Thyroid gland (tissue), 4 donors: ENCODE measurements at regions not wholly inside any gene's neighbourhood (a gene's known extent, or its start where the extent isn't known, plus 50 kb on each side); places are given as distances from the start of the nearest gene placed in this dataset.

Source experiments
- POLR2A ChIP-seq, 2 donors: fragments of 450-650 bp; IDR thresholded peaks; one replicate each; pipeline ENCODE4 v1.6.1; 2017; ENCODE audit warnings: antibody characterized with exemption in 2 of 2, mild to moderate bottlenecking in 2 of 2, moderate library complexity in 1 of 2
- TF ChIP-seq, protein P1 (sequence below), 6 experiments: fragments of 200-600 bp in 3 of 6; fragments of 450-650 bp in 3 of 6; sonication (generic) in 3 of 6; IDR thresholded peaks; one replicate each; pipeline ENCODE4 v1.5.1; 2016 to 2019; ENCODE audit warnings: antibody characterized with exemption in 6 of 6, mild to moderate bottlenecking in 2 of 6, inconsistent platforms in 1 of 6, moderate library complexity in 1 of 6

DNA sequence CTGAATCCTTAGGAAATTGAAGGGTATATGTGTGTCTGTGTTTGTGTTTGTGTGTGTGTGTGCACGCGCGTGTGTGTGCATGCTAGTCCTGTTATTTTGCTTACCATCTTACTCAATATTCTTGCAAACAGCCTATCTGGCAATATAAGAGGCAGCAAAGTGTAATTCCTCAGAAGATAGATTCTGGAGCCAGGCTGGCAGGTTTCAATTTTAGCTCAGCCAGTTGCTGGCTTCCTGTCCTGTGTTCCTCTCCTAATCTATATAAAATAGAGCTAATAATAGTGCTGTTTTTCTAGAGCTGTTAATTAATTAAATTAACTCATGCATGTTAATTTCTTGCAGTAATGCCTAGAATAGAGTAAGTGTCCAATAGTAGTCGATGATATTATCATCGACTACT lies 256.2 kb downstream of the PIK3C3 start:
- TF ChIP-seq, protein P1, sequence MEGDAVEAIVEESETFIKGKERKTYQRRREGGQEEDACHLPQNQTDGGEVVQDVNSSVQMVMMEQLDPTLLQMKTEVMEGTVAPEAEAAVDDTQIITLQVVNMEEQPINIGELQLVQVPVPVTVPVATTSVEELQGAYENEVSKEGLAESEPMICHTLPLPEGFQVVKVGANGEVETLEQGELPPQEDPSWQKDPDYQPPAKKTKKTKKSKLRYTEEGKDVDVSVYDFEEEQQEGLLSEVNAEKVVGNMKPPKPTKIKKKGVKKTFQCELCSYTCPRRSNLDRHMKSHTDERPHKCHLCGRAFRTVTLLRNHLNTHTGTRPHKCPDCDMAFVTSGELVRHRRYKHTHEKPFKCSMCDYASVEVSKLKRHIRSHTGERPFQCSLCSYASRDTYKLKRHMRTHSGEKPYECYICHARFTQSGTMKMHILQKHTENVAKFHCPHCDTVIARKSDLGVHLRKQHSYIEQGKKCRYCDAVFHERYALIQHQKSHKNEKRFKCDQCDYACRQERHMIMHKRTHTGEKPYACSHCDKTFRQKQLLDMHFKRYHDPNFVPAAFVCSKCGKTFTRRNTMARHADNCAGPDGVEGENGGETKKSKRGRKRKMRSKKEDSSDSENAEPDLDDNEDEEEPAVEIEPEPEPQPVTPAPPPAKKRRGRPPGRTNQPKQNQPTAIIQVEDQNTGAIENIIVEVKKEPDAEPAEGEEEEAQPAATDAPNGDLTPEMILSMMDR (IDR thresholded peaks at IDR 0.05), result no peak
- TF ChIP-seq POLR2A (IDR thresholded peaks at IDR 0.05), result no peak
